ENCODE measurements at regions not wholly inside any gene's neighbourhood (a gene's known extent, or its start where the extent isn't known, plus 50 kb on each side); places are given as distances from the start of the nearest gene placed in this dataset.

DNA sequence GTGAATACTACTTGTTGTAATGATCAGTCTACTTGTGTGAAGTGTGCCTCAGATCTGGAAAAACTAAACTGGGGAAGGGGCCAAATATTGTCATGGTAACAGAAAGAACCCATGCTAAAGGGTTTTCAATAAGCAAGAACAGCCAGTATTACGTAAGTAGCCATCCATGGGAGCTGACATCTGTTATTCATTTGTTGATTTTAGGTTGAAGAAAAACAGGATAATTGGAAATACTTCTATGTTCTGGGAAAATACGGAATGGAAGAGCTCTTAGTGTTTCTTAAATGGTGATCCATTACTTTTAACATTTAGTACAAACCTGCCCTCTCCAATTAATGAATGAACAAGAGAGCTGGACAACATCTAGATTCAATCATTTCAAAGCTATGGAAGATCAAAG, 485.8 kb downstream of the NTRK2 start:
- no peak overlapping the region for H3K9ac ChIP-seq (ENCODE audit: low read length)
- H3K4me1 ChIP-seq (ENCODE audit: insufficient read depth, low read length), result no peaks in the 10 kb centered on the region
- H2AFZ ChIP-seq (ENCODE audit: low read length), result no peak overlapping the region
- DNase-seq (no peak), ATAC-seq (no peak)
- BruUV-seq (replicated peaks), result no TSS peak
- intact Hi-C loops (cut with micrococcal nuclease), result no loop called here
- no peaks in the 10 kb centered on the region for H3K79me2 ChIP-seq (ENCODE audit: low read length)
- no peaks in the 10 kb centered on the region for H3K36me3 ChIP-seq (ENCODE audit: low read depth, low read length)
- H3F3A ChIP-seq (ENCODE audit: low read length, unreplicated experiment), result no peaks in the 10 kb centered on the region
- no peak overlapping the region for H3K4me3 ChIP-seq (ENCODE audit: low read length)
- no peak overlapping the region for H3K4me2 ChIP-seq (ENCODE audit: low read length)
- TF ChIP-seq EZH2 (IDR thresholded peaks at IDR 0.05; ENCODE audit: low read length, unreplicated experiment), result no peak
- TF ChIP-seq EZH2phosphoT487 (IDR thresholded peaks at IDR 0.05; ENCODE audit: borderline replicate concordance, low read length), result no peak
- TF ChIP-seq, protein P1, sequence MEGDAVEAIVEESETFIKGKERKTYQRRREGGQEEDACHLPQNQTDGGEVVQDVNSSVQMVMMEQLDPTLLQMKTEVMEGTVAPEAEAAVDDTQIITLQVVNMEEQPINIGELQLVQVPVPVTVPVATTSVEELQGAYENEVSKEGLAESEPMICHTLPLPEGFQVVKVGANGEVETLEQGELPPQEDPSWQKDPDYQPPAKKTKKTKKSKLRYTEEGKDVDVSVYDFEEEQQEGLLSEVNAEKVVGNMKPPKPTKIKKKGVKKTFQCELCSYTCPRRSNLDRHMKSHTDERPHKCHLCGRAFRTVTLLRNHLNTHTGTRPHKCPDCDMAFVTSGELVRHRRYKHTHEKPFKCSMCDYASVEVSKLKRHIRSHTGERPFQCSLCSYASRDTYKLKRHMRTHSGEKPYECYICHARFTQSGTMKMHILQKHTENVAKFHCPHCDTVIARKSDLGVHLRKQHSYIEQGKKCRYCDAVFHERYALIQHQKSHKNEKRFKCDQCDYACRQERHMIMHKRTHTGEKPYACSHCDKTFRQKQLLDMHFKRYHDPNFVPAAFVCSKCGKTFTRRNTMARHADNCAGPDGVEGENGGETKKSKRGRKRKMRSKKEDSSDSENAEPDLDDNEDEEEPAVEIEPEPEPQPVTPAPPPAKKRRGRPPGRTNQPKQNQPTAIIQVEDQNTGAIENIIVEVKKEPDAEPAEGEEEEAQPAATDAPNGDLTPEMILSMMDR (conservative IDR thresholded peaks at IDR 0.05; ENCODE audit: low read depth, low read length), result no peak
- H3K27me3 ChIP-seq (ENCODE audit: low read length), result no peaks in the 10 kb centered on the region
- no peaks in the 10 kb centered on the region for H4K20me1 ChIP-seq (ENCODE audit: low read length)
- H3K9me2 ChIP-seq (replicated peaks; ENCODE audit: low read length), result no peaks in the 10 kb centered on the region
- ChIA-PET POLR2A (ENCODE audit: unreplicated experiment) (no interaction called here), CTCF (no interaction called here)
- H3K9me3 ChIP-seq (ENCODE audit: low read length), result no peaks in the 10 kb centered on the region
- no peak overlapping the region for H3K27ac ChIP-seq (ENCODE audit: low read length)

DNA sequence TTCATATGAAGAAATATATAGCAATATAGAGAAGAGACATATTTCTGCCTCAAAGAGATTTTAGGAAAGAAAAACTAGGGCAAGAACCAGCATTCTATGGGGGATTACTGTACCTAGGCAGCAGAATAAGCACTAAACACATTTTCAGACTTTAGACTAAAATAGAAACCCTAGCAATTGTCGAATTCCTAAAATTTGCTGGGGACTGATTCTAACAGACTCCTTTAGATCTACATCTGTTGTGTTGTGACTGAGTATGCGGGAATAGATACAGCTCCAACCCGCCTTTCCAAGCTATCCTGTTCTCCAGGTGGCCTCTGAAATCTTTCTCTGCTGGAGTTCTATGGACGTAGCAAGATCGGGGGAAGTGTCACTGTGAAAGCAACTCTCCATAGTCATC, 482.2 kb downstream of the NTRK2 start:
- no TSS peak for BruUV-seq (replicated peaks)
- Histone ChIP-seq H3K4me3 (ENCODE audit: low read length) (no peak overlapping the region), H3K9me3 (ENCODE audit: low read length) (no peaks in the 10 kb centered on the region), H3K27me3 (ENCODE audit: low read length) (no peaks in the 10 kb centered on the region), H3K79me2 (ENCODE audit: low read length) (no peaks in the 10 kb centered on the region), H3K9ac (ENCODE audit: low read length) (no peak overlapping the region), H3K36me3 (ENCODE audit: low read depth, low read length) (no peaks in the 10 kb centered on the region), H3F3A (ENCODE audit: low read length, unreplicated experiment) (no peaks in the 10 kb centered on the region), H3K4me2 (ENCODE audit: low read length) (no peak overlapping the region), H3K4me1 (ENCODE audit: insufficient read depth, low read length) (no peaks in the 10 kb centered on the region), H3K9me2 (replicated peaks; ENCODE audit: low read length) (no peaks in the 10 kb centered on the region), H2AFZ (ENCODE audit: low read length) (no peak overlapping the region), H4K20me1 (ENCODE audit: low read length) (no peaks in the 10 kb centered on the region), H3K27ac (ENCODE audit: low read length) (no peak overlapping the region)
- ATAC-seq, result no peak
- CTCF ChIA-PET, result no interaction called here
- TF ChIP-seq EZH2phosphoT487 (IDR thresholded peaks at IDR 0.05; ENCODE audit: borderline replicate concordance, low read length), result no peak
- no peak for TF ChIP-seq EZH2 (IDR thresholded peaks at IDR 0.05; ENCODE audit: low read length, unreplicated experiment)
- TF ChIP-seq, protein P1 (conservative IDR thresholded peaks at IDR 0.05; ENCODE audit: low read depth, low read length), result no peak
- POLR2A ChIA-PET (ENCODE audit: unreplicated experiment), result no interaction called here
- intact Hi-C loops (cut with micrococcal nuclease), result no loop called here
- no peak for DNase-seq

DNA sequence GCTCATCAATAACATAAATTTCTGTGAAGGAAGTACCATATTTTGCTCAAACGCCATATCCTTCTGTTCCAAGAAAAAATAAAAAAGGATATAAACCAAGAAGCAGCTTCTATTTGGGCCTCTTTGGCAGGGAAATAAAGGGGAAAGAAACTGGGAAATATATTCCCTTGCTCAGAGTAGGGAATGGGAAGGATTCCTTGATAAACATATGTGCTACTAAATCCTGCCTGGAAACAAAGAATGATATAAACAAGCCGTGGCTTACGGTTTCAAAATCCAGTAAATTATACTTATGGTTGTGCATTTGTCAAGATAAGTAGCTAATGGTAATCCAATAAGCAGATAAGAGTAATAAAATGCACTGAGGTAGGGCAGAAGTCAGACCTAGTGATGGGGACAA, 481.6 kb downstream of the NTRK2 start:
- intact Hi-C loops (cut with micrococcal nuclease), result no loop called here
- DNase-seq (no peak), ATAC-seq (no peak)
- H3K4me1 ChIP-seq (ENCODE audit: insufficient read depth, low read length), result no peaks in the 10 kb centered on the region
- ChIA-PET POLR2A (ENCODE audit: unreplicated experiment) (no interaction called here), CTCF (no interaction called here)
- H3K9me2 ChIP-seq (replicated peaks; ENCODE audit: low read length), result no peaks in the 10 kb centered on the region
- H3K27ac ChIP-seq (ENCODE audit: low read length), result no peak overlapping the region
- no peaks in the 10 kb centered on the region for H3K9me3 ChIP-seq (ENCODE audit: low read length)
- no TSS peak for BruUV-seq (replicated peaks)
- H4K20me1 ChIP-seq (ENCODE audit: low read length), result no peaks in the 10 kb centered on the region
- H3K4me2 ChIP-seq (ENCODE audit: low read length), result no peak overlapping the region
- no peaks in the 10 kb centered on the region for H3F3A ChIP-seq (ENCODE audit: low read length, unreplicated experiment)
- H3K4me3 ChIP-seq (ENCODE audit: low read length), result no peak overlapping the region
- no peaks in the 10 kb centered on the region for H3K79me2 ChIP-seq (ENCODE audit: low read length)
- no peaks in the 10 kb centered on the region for H3K27me3 ChIP-seq (ENCODE audit: low read length)
- H3K36me3 ChIP-seq (ENCODE audit: low read depth, low read length), result no peaks in the 10 kb centered on the region
- TF ChIP-seq EZH2phosphoT487 (IDR thresholded peaks at IDR 0.05; ENCODE audit: borderline replicate concordance, low read length) (no peak), EZH2 (IDR thresholded peaks at IDR 0.05; ENCODE audit: low read length, unreplicated experiment) (no peak)
- TF ChIP-seq, protein P1 (conservative IDR thresholded peaks at IDR 0.05; ENCODE audit: low read depth, low read length), result no peak
- no peak overlapping the region for H3K9ac ChIP-seq (ENCODE audit: low read length)
- H2AFZ ChIP-seq (ENCODE audit: low read length), result no peak overlapping the region

All from PC-3 (cell line).